ENCODE measurements at regions not wholly inside any gene's neighbourhood (a gene's known extent, or its start where the extent isn't known, plus 50 kb on each side); places are given as distances from the start of the nearest gene placed in this dataset.

DNA sequence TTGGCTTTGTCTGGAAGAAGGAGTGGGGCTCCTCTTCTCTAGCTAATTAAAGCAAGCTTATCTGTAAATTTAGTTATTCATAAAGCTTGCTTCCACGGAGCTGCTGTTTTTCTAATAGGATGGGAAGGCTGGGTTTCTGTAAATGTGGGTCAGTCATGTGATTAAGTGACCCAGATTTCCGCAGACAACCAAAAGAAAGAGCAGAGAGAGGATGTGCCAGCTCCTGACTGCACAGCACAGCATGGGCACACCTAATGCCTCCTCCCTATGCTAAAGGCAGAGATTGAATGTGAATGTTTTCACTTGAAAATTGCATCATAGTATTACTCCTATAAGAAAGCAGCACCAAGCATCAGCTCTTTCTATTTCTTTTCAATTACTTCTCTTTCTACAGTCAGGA, 160.2 kb downstream of the FAT3 start:
- H3K9me3 Mint-ChIP-seq (ENCODE audit: low read depth), result peaks cover 4% of the 10 kb centered on the region
- no peaks in the 10 kb centered on the region for H3K4me1 Mint-ChIP-seq (ENCODE audit: low read depth)
- H3K36me3 Mint-ChIP-seq, result no peaks in the 10 kb centered on the region
- no peak overlapping the region for H3K4me3 Mint-ChIP-seq
- no peaks in the 10 kb centered on the region for H3K27me3 Mint-ChIP-seq
- no peak overlapping the region for H3K27ac Mint-ChIP-seq

DNA sequence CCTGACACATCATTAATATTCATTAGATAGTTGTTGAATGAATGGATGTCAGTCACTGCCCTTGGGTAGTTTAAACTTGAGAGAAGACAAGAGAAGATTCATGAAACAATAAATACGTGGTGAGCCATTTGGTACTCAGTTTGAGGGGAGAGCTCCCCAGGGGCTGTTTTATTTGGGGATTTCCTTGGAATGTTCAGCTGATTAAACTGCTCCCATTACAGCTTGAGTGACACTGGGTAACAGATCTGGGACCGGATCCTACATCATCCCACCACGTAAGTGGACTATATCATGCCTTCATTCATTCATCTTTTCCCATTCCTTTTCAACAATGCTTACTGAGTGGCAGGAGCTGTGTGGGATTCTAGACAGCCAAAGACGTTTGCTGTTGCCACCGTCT, 162.0 kb downstream of the FAT3 start:
- no peaks in the 10 kb centered on the region for H3K27me3 Mint-ChIP-seq
- H3K36me3 Mint-ChIP-seq, result no peaks in the 10 kb centered on the region
- no peaks in the 10 kb centered on the region for H3K4me1 Mint-ChIP-seq (ENCODE audit: low read depth)
- no peak overlapping the region for H3K4me3 Mint-ChIP-seq
- peaks cover 4% of the 10 kb centered on the region for H3K9me3 Mint-ChIP-seq (ENCODE audit: low read depth)
- no peak overlapping the region for H3K27ac Mint-ChIP-seq

DNA sequence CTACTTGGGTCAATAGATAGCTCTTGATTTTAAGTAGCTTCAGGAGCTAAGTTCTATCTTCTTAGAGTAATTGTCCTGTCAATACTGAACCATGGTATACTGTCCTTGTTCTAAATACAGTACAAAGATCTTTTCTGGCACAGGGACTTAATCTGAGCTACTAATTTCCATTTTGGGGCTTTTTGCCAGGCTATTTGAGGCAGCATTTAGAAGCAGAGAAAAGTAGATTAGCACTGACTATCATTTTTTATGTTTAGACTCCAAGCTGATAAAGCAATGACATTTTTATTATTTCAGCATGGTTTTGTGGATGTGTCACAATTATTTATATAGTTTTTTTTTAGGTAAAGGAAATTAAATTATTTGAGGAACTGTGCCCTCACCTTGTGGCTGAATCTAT, 163.2 kb downstream of the FAT3 start:
- Mint-ChIP-seq H3K9me3 (ENCODE audit: low read depth) (peaks cover 4% of the 10 kb centered on the region), H3K4me1 (ENCODE audit: low read depth) (no peaks in the 10 kb centered on the region), H3K27me3 (no peaks in the 10 kb centered on the region), H3K27ac (no peak overlapping the region), H3K4me3 (no peak overlapping the region), H3K36me3 (no peaks in the 10 kb centered on the region)

DNA sequence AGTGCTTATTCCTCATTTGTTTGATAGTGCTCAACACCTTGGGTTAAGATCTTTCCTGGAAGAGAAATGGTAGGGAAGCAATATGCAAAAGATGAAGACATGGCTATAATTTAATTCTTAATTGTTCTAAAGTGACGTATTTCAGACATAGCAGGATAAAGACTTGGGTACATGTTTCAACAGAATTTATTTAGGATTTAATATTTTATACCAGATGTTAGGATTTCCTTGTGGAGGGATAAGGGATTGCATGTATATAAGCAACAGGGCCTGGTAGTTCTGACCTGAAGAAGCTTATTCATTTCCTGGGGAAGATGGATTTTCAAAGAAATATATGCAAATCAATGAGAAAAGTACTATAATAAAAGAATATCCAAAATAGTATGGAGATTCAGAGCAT, 163.8 kb downstream of the FAT3 start:
- no peak overlapping the region for H3K4me3 Mint-ChIP-seq
- H3K27me3 Mint-ChIP-seq, result no peaks in the 10 kb centered on the region
- H3K4me1 Mint-ChIP-seq (ENCODE audit: low read depth), result no peaks in the 10 kb centered on the region
- no peak overlapping the region for H3K27ac Mint-ChIP-seq
- no peaks in the 10 kb centered on the region for H3K36me3 Mint-ChIP-seq
- H3K9me3 Mint-ChIP-seq (ENCODE audit: low read depth), result peaks cover 4% of the 10 kb centered on the region

DNA sequence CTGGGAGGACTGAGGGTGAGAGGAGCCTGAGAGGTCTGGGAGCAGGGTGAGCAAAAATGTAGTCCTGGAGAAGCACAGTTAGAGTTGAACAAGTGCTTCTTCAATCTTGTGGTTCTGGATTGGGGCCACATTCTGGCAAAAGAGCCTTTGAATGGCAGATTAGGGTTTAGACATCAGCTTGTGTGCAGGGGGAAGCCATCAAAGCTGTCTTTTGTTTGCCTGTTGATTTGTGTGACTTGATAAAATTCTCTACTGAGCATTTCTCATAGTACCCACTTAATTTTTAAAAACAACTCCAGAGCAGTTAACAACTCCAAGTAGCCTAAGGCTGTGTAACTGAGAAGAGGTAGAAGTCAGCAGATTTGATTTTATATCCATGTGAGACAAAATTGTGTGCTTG, 166.2 kb downstream of the FAT3 start:
- Mint-ChIP-seq H3K4me3 (no peak overlapping the region), H3K27ac (no peak overlapping the region), H3K27me3 (peaks cover 2% of the 10 kb centered on the region), H3K4me1 (ENCODE audit: low read depth) (no peaks in the 10 kb centered on the region), H3K36me3 (no peaks in the 10 kb centered on the region), H3K9me3 (ENCODE audit: low read depth) (peaks cover 4% of the 10 kb centered on the region)

DNA sequence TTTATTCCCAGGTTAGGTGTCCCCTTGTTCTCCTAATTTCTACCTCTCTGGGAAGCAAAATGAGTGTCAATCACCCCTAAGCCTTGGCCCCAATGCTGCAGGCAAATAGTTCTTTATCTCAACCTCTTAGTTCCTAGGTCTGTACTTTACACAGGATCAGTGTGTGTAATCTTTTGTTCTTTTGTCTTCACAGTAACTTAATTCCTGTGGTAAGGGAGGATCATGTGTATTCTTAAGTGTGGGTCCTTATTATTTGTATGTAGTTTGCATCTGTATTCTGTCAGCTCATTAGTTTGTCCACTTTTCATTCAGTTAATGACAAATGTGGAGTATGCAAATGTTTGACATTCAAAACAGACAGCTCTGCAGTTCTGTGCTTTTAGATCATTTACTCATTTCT, 166.7 kb downstream of the FAT3 start:
- Mint-ChIP-seq H3K36me3 (no peaks in the 10 kb centered on the region), H3K4me1 (ENCODE audit: low read depth) (no peaks in the 10 kb centered on the region), H3K9me3 (ENCODE audit: low read depth) (no peaks in the 10 kb centered on the region), H3K4me3 (no peak overlapping the region), H3K27me3 (peaks cover 2% of the 10 kb centered on the region), H3K27ac (no peak overlapping the region)

DNA sequence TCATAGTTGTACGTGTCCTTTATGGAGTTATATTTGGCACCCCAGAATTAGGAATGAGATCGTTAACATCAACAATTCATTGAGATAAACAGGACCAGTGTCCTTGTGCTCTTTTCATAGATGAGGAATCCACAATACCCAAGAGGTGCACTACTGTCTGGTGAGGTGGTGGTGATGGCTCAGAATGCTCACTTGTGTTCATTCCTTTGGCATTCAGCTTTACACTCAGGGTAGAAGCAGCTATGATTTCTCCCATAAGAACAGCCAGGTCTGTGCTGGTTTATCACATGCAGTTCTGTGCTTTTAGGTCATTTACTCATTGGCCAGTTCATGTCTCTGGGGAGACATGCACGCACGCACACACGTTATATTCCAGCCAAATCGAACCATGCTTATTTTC, 167.2 kb downstream of the FAT3 start:
- H3K4me3 Mint-ChIP-seq, result no peak overlapping the region
- H3K4me1 Mint-ChIP-seq (ENCODE audit: low read depth), result no peaks in the 10 kb centered on the region
- peaks cover 2% of the 10 kb centered on the region for H3K27me3 Mint-ChIP-seq
- no peaks in the 10 kb centered on the region for H3K36me3 Mint-ChIP-seq
- no peak overlapping the region for H3K27ac Mint-ChIP-seq
- H3K9me3 Mint-ChIP-seq (ENCODE audit: low read depth), result no peaks in the 10 kb centered on the region

DNA sequence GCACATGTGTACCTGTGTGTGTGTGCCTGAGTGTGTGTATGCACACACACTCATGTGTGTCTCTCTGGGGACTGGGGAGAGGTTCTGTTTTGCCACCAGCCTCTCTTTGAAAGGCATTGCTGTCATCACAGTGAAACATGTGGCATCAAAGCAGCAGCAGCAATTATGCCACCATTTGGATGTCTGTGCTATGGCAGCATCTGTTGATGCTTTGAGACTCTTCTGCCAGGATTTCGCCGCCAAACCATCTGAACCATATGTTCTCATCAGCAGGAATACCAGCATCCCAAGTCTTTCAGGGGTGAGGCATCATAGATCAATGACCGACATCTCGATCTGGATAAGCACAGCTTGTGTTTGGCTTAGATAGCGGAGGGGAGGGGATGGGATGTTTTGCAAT, 168.6 kb downstream of the FAT3 start:
- Mint-ChIP-seq H3K27me3 (peaks cover 4% of the 10 kb centered on the region), H3K4me1 (ENCODE audit: low read depth) (no peaks in the 10 kb centered on the region), H3K4me3 (no peak overlapping the region), H3K9me3 (ENCODE audit: low read depth) (peaks cover 3% of the 10 kb centered on the region), H3K36me3 (no peaks in the 10 kb centered on the region), H3K27ac (no peak overlapping the region)

DNA sequence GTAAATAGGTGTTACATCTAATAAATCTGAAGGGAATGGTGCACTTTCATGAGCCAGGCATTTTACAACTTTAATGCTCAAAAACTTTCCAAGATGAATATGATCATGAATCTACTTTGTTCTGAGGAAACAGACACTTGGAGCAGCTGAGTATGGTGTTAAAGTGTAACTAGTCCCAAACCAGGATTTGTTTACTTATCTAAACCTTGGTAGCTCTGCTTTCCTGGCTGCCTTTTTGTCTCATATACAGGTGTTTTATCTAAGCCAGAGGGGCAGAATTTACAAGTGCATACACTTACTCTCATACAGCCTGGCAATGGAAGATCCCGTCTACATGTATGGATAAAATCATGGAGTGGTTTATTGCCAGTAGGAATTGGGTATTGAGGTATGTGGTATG, 171.5 kb downstream of the FAT3 start:
- H3K4me3 Mint-ChIP-seq, result no peak overlapping the region
- H3K4me1 Mint-ChIP-seq (ENCODE audit: low read depth), result no peaks in the 10 kb centered on the region
- peaks cover 7% of the 10 kb centered on the region for H3K27me3 Mint-ChIP-seq
- no peak overlapping the region for H3K27ac Mint-ChIP-seq
- H3K36me3 Mint-ChIP-seq, result no peaks in the 10 kb centered on the region
- H3K9me3 Mint-ChIP-seq (ENCODE audit: low read depth), result peaks cover 3% of the 10 kb centered on the region

DNA sequence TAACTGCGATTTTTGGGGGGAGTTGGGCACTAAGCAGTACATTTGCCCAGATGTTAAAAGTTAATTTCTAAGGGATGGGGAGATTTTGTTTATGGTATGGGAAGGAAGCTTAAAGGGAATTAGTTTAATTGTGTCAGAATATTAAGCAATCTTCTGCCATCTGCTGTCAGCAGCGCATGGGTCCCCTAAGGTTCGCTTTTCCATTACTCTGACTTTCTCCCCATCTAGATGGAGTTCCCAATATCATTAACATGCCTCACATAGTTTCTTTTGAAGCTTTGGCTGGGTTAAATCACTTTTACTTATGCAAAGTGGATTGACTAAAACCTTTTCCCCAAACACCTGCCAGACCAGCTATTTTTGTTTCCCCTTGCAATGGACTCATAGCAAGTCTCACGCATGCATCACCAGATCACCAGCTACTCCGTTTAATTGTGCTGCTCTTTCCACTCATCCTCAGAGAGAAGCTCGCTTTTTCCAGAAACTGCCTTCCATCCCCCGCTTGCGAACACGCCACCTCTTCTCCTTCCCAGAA, 172.7 kb downstream of the FAT3 start:
- Mint-ChIP-seq H3K4me1 (ENCODE audit: low read depth) (no peaks in the 10 kb centered on the region), H3K4me3 (no peak overlapping the region), H3K9me3 (ENCODE audit: low read depth) (peaks cover 3% of the 10 kb centered on the region), H3K27me3 (peaks cover 7% of the 10 kb centered on the region), H3K27ac (no peak overlapping the region), H3K36me3 (no peaks in the 10 kb centered on the region)

DNA sequence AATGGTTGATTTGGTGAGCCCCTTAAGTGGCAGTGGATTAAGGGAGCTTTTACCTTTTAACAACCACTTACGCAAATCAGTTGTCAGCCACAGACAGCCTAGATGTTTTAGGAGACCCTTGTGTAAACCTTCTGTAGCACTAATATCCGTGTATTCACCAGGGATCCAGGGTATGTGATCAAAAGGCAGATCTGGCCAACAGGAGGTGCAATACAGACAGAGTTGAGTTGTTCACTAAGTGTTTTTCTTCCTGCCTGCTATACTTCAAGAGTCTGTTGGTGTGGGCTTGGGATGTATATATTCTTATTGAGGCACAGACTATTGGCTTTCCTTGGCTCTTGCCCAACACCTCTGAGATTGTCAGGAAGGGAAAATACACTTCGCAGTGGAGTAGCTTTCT, 175.1 kb downstream of the FAT3 start:
- no peaks in the 10 kb centered on the region for H3K36me3 Mint-ChIP-seq
- H3K9me3 Mint-ChIP-seq (ENCODE audit: low read depth), result peaks cover 3% of the 10 kb centered on the region
- H3K27ac Mint-ChIP-seq, result no peak overlapping the region
- no peak overlapping the region for H3K4me3 Mint-ChIP-seq
- peaks cover 7% of the 10 kb centered on the region for H3K27me3 Mint-ChIP-seq
- H3K4me1 Mint-ChIP-seq (ENCODE audit: low read depth), result no peaks in the 10 kb centered on the region

DNA sequence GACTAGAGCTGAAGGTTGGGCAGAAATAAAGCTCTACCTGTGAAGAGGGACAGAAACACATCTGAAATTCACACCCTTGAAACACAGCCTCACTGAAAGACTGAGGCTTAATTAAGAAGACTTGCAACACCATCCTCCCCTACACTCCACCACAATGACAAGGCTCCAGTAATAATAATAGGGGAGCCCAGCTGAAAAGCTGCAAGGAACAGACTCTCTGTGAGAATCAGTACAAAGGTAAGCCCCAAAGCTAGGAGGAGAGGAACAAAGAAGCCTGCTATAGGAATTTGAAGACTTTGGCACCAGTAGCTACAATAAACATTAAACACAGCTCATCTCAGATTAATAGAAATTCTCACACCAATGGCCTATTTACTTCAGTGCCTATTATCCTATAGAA, 176.9 kb downstream of the FAT3 start:
- H3K4me3 Mint-ChIP-seq, result no peak overlapping the region
- no peak overlapping the region for H3K27ac Mint-ChIP-seq
- H3K9me3 Mint-ChIP-seq (ENCODE audit: low read depth), result peaks cover 3% of the 10 kb centered on the region
- H3K4me1 Mint-ChIP-seq (ENCODE audit: low read depth), result no peaks in the 10 kb centered on the region
- H3K27me3 Mint-ChIP-seq, result peaks cover 4% of the 10 kb centered on the region
- no peaks in the 10 kb centered on the region for H3K36me3 Mint-ChIP-seq

DNA sequence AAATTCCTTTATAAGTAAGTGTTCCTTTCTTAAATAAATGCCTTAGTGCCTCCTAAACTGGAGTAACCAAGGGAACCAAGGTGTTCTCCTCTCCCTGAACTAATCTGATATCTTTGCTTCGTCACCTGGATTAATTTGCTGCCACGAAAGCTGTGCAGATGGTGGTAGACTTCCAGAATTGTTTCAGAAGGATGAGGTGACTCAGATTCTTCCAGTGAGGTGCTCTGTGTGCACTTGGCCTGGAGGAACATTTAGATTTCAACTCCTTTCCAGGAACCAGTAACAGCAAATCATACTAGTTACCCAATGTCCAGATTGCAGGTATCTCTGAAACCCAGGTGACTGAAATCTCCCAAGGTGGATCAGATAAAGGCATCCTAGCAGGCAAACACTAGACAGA, 181.9 kb downstream of the FAT3 start:
- Mint-ChIP-seq H3K27ac (no peak overlapping the region), H3K4me1 (ENCODE audit: low read depth) (no peaks in the 10 kb centered on the region), H3K27me3 (peaks cover 2% of the 10 kb centered on the region), H3K36me3 (no peaks in the 10 kb centered on the region), H3K9me3 (ENCODE audit: low read depth) (no peaks in the 10 kb centered on the region), H3K4me3 (no peak overlapping the region)

DNA sequence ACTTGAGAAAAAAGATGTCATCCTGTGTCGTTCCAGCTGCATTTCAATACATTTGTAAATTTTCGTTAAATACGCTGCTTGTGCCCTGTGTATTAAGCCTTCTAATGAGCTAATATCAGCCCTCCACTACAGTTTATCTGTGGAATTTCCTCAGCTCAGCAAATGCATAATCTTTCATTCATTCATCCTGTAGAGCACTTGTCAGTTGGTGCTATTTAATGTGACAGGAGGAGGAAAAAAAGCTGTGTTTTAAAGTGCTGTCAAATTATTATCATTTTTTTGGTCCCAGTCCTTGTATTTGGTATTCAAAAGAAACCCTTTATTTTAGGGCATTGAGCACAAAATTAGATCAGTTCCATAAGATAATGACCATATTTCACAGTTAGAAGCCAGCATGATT, 184.7 kb downstream of the FAT3 start:
- Mint-ChIP-seq H3K27me3 (peaks cover 2% of the 10 kb centered on the region), H3K27ac (no peak overlapping the region), H3K36me3 (no peaks in the 10 kb centered on the region), H3K9me3 (ENCODE audit: low read depth) (no peaks in the 10 kb centered on the region), H3K4me1 (ENCODE audit: low read depth) (no peaks in the 10 kb centered on the region), H3K4me3 (no peak overlapping the region)

DNA sequence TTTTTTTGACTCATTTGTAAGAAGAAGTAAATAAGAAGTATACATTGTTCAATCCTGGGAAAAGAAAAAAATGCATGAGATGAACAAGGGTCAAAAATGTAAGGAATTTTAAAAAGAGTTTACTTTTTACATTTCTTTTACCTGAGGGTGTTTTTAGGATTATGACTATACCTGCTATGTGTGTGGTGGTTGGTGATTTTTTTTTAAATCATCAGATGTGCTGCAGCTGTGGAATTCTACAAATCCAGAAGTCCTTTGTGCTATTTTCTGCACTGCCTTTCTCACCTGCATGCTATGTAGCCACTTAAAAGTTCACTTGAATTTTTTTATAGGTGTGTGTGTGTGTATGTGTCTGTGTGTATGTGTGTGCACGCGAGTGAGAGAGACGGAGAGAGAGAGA, 185.3 kb downstream of the FAT3 start:
- Mint-ChIP-seq H3K27me3 (peaks cover 2% of the 10 kb centered on the region), H3K36me3 (no peaks in the 10 kb centered on the region), H3K9me3 (ENCODE audit: low read depth) (no peaks in the 10 kb centered on the region), H3K27ac (no peak overlapping the region), H3K4me1 (ENCODE audit: low read depth) (no peaks in the 10 kb centered on the region), H3K4me3 (no peak overlapping the region)

DNA sequence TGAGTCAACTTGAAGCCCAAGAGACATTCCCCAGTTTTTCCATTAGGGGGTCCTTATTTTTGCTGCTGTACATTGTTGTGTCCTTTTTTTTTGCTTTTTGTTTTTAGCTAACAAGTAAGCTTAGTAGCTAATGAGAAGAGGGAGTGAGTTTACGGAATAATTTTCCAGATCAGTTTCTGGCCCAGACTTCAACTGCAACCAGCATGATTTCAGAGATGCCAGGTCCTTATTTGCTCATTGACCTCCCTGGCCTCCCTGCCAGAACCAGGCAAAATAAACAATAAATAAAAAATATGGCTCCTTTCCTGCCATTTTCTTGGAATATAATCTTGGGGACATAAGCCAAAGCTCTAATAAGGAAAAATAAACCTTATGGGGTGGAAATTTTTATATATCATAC, 185.9 kb downstream of the FAT3 start:
- Mint-ChIP-seq H3K9me3 (ENCODE audit: low read depth) (no peaks in the 10 kb centered on the region), H3K36me3 (no peaks in the 10 kb centered on the region), H3K27me3 (peaks cover 2% of the 10 kb centered on the region), H3K4me1 (ENCODE audit: low read depth) (no peaks in the 10 kb centered on the region), H3K27ac (no peak overlapping the region), H3K4me3 (no peak overlapping the region)

DNA sequence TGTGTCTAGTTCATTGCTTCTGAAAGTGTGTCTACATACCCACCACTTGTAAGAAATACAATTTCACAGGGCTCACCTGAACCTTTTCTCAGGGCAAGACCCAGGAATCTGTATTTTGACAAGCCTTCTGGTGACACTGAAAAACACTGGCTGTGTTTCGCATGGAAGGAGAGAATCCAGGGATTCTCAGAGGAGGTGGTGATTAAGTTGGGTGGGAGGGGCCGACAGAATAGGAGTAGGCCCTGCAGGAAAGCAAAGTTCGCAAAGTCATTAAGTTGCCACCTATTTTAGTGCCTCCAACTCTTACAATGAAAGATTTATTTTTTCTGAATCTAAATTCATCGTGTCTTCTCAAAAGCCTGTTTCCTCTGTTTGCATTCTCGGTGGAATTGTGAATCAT, 186.8 kb downstream of the FAT3 start:
- H3K36me3 Mint-ChIP-seq, result no peaks in the 10 kb centered on the region
- H3K4me3 Mint-ChIP-seq, result no peak overlapping the region
- H3K9me3 Mint-ChIP-seq (ENCODE audit: low read depth), result no peaks in the 10 kb centered on the region
- H3K4me1 Mint-ChIP-seq (ENCODE audit: low read depth), result no peaks in the 10 kb centered on the region
- no peak overlapping the region for H3K27ac Mint-ChIP-seq
- peaks cover 2% of the 10 kb centered on the region for H3K27me3 Mint-ChIP-seq
